ENCODE measurements at regions not wholly inside any gene's neighbourhood (a gene's known extent, or its start where the extent isn't known, plus 50 kb on each side); places are given as distances from the start of the nearest gene placed in this dataset.

DNA sequence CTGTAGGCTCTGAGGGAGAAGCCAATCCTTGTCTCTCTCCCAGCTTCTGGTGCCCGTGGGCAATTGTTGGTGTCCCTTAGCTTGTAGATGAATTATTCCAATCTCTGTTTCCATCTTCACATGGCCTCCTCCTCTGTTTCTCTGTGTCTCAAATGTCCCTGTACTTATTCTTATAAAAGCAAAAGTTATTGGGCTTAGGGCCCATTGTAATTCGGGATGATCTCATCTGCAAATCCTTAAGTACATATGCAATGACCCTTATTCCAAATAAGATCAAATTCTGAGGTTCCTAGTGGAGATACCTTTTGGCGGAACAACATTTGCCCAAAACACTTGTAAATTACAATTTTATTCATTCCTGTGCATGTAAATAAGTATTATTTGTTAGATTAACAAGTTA is 147.4 kb upstream of the EPHA3 start:
- H3K27me3 ChIP-seq = no peaks in the 10 kb centered on the region

GRCh38 chr3:88963003-88963402 is 144.4 kb upstream of the EPHA3 start:
- DNase-seq (peak in 1 of 2 donors; percentile 12), ATAC-seq (peak; percentile 72 to 99 (median 92))
- no peaks in the 10 kb centered on the region for H3K9me3 ChIP-seq
- H3K27me3 ChIP-seq = no peaks in the 10 kb centered on the region
- intact Hi-C loops (cut with DNase I) = no loop called here
- peak in 2 of 9 donors; percentile 9 to 23 for TF ChIP-seq CTCF (IDR thresholded peaks at IDR 0.05)
- H3K36me3 ChIP-seq = no peaks in the 10 kb centered on the region
- H3K4me1 ChIP-seq = peaks cover 0 to 7% (median 3%) of the 10 kb centered on the region in 9 donors
- peak overlapping the region in 1 of 10 donors; percentile 29 for H3K27ac ChIP-seq
- no peak overlapping the region for H3K4me3 ChIP-seq

More for the DNA sequence above, 147.4 kb upstream of the EPHA3 start:
- Histone ChIP-seq H3K27ac (no peak overlapping the region), H3K36me3 (no peaks in the 10 kb centered on the region), H3K4me3 (no peak overlapping the region), H3K4me1 (peaks cover 0 to 19% (median 4%) of the 10 kb centered on the region in 9 donors), H3K9me3 (no peaks in the 10 kb centered on the region)
- no peak for TF ChIP-seq CTCF (IDR thresholded peaks at IDR 0.05)
- DNase-seq = no peak
- intact Hi-C loops (cut with DNase I) = no loop called here
- ATAC-seq = no peak
- 90 to 92% methylated on average over 3 of the region's 3 CpGs for WGBS, 2 donors

DNA sequence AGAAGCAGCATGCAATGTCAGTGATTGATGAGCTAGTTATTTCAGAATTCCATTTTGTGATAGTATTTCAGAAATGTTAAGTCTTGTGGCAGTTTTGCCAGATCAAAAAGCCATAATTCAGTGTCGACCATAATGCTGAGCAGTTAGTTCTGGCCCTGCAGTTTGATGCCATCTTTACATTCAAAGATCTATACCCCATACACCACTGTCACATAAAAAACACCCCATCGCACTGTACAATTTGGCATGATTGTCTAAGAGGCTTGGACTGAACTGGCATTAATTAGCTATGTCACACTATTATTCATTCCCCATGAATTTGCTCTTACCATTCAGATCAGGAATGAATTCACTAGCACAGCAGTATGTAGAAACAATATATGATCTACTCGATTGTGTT is 127.7 kb upstream of the EPHA3 start:
- 85 to 90% methylated on average over 3 of the region's 3 CpGs for WGBS, 2 donors
- no peaks in the 10 kb centered on the region for H3K36me3 ChIP-seq
- DNase-seq (no peak), ATAC-seq (no peak)
- intact Hi-C loops (cut with DNase I) = no loop called here
- H3K27ac ChIP-seq = no peak overlapping the region
- no peak overlapping the region for H3K4me3 ChIP-seq
- TF ChIP-seq CTCF (IDR thresholded peaks at IDR 0.05) = no peak
- H3K4me1 ChIP-seq = peaks cover 0 to 8% (median 0%) of the 10 kb centered on the region in 9 donors
- H3K9me3 ChIP-seq = peaks cover 0 to 14% (median 4%) of the 10 kb centered on the region in 11 donors
- no peaks in the 10 kb centered on the region for H3K27me3 ChIP-seq

DNA sequence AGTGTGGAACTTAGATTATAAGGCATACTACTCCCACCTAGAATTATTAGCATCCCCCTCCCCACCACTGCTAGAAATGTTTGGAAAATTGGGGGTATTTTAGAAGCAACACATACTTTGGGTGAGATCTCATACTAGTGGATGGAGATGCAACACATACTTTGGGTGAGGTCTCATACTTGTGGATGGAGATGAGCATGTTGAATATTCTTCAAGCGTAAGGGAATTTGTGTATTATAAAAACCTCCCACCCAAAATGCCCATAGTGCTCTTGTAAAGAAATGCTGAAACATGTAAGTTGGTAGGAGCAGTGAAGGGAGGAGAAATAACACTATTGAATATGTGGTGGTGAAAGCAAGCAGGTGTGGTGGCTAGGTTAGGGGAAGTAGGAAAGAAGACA is 124.0 kb upstream of the EPHA3 start:
- H3K4me3 ChIP-seq = no peak overlapping the region
- ATAC-seq = no peak

More for the DNA sequence above, 124.0 kb upstream of the EPHA3 start:
- TF ChIP-seq CTCF (IDR thresholded peaks at IDR 0.05) = no peak
- intact Hi-C loops (cut with DNase I) = no loop called here
- no peaks in the 10 kb centered on the region for H3K9me3 ChIP-seq
- H3K36me3 ChIP-seq = no peaks in the 10 kb centered on the region
- no peak for DNase-seq
- no peaks in the 10 kb centered on the region for H3K27me3 ChIP-seq
- H3K4me1 ChIP-seq = peaks cover 0 to 9% (median 0%) of the 10 kb centered on the region in 9 donors
- WGBS, 2 donors = 96 to 98% methylated on average over 1 of the region's 1 CpG
- H3K27ac ChIP-seq = no peak overlapping the region
